GM19438 (cell line): ENCODE measurements at regions not wholly inside any gene's neighbourhood (a gene's known extent, or its start where the extent isn't known, plus 50 kb on each side); places are given as distances from the start of the nearest gene placed in this dataset.

ENCODE experiments used
- ATAC-seq: cut with Tn5 transposase; IDR thresholded peaks from one replicate; pipeline ENCODE4 v1.9.1; 2021; ENCODE audit warnings: low read depth; ENCODE audit not compliant: unreplicated experiment

DNA sequence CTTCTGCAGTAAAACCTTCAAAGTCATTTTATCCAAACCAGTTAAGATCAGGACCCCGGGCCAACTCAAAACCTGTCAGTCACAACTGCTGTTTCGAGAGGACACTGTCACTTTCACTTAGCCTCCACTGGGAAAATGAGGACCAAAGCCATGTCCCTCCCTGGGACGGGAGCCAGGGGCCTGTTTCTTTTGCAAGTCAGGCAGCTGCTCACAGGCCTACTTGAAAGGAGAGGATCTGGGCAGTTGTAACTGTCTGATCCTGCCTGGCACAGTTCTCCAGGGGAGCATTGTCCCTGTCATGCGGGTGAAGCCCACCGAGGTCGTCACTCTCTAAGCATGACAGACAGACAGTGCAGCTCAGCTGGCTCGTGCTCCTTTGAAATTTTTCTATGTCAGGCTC lies 276.2 kb downstream of the NPIPA8 start:
- no peak for ATAC-seq

DNA sequence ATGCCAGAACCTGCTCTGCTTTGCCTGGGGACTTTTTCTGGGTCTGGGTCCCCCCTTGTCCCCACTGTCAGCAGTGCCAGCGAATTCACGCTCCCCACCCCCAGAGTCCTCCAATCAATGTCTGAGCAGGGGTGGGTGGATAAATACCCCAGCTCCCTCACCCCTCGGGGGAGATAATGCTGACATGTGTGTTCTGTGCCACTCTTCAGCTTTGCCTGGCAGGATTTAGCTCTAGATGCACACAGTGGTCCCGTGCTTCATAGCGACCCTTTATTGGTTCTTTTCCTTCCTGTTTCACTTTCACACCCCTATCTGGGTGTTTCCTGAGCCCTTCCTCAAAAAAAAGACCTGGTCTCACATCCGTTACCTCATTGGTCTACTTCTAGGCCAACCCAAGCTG lies 277.0 kb downstream of the NPIPA8 start:
- no peak for ATAC-seq

DNA sequence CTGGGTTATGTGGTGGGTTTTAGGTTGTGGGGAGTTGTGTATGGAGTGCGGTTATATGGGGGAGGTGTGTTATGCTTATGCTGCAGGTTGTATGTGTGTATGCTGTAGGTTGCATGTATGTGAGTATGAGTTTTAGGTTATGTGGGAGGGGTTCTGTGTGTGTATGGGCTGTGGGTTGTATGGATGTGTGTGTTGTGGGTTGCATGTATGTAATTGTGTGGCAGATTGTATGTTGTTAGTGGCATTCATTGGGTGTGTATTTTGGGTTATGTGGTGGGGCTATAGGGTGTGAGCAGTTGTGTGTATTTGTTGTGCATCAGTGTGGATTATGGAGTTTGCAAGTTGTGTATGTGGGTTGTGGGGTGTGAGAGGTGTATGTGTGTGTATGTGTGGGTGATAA lies 277.4 kb downstream of the NPIPA8 start:
- ATAC-seq = no peak

DNA sequence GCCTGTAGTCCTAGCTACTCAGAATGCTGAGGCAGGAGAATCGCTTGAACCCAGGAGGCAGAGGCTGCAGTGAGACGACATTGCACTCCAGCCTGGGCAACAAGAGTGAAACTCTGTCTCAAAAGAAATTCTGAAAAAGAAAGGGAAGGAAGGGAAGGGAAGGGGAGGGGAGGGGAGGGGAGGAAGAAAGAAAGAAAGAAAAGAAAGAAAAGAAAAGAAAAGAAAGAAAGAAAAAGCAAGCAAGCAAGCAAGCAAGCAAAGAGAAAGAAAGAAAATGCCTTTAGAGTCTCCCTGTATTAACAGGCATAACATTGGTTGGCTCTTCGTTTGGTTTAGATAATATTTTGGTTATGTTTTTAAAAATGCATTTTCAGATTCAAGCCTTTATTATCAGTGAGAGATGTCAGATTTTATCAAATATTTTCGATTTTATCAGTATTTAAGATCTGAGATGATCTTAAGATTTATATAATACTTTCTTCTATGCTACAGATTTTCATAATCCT lies 281.1 kb downstream of the NPIPA8 start:
- ATAC-seq = no peak

DNA sequence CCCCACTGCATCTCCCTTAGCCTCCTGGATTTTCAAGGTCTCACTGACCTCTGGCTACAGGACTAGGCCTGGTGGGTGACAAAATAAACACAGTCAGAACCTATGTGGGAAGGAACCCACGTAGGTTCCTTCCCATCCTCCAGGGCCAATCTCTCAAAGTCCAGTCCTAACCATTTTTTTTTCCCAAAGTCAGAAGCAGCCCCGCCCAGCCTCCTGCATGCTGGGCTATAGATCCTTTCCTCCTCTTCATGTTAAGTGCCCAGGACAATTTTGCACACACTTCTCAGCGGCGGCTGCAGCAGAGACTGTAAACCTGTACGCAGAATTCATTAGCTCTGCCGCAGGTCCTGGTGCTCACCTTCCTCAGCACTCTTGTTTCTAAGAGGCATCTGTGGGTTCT lies 285.8 kb downstream of the NPIPA8 start:
- ATAC-seq = no peak

DNA sequence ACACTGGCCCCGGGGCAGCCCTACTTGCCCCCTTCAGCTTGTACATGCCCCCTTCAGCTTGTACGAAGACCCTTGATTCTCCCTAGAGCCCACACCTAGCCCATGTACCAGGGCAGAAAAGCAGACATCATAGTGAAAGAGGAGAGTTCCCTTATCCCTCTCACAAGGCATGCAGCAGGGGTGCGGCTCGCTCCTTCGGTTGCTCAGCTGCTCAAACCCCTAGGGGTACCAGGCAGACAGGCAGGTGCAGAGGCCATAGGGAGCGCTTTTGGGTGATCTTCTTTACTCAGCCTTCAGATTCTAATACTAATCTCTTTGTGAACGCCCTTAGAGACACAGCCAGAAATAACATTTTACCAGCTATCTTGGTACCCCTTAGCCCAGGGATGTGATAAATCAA lies 286.3 kb downstream of the NPIPA8 start:
- no peak for ATAC-seq

DNA sequence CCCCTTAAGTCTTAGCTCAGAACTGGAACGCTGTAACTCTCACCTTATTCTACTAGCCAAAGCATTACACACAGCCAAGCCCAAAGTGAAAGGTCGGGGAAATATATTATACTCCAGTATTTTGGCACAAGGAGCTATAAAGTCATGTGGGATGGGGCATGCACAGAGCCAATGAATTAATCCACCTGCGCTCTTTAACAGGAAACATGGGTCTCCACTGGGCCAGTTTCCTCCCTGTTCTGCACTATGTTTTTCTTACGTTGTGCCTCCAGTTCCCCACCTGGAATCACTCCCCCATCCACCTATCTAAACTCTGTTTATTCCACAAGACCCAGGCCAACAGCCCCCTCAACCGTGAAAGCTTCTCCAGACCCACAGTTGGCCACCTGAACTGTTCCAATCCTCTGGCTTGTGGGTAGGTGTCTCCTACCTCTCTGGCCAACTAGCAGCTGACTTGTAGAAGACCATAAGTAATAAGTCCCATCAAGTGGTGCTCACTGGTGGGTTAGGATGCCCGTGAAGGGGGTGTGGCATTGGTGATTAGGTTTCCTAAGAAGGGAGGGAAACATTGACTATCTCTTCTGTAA lies 286.9 kb downstream of the NPIPA8 start:
- no peak for ATAC-seq

DNA sequence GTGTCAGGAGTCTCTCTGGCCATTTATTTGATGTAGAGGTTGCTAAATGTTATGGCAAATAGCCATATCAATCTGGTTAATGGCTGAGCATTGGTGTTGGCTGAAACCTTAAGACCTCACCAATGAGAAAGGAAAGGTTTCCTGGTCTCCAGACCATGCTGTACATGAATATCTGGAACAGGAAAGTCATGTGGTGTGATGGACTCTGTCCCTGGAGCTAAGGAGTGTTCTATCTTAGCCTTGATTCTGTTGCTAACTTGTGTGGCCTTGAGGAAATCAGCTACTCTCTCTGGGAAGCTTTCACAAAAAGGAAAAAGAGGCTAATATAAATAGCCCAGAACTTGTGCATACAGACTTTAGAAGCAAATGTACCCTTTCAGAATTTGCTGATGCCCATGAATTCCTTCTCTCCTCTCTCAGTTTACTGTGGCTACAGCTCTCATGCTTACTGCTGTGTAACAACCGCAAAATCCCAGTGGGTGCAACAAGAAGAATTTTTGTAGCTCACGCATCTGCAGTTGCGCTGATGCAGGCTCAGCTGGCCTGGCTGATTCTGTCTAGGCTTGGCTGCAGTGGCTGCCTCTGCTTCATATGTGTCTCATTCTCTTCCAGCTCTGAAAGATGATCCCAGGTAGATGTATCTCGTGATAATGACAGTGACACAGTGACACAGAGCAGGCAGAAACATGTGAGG lies 287.5 kb downstream of the NPIPA8 start:
- ATAC-seq = no peak

DNA sequence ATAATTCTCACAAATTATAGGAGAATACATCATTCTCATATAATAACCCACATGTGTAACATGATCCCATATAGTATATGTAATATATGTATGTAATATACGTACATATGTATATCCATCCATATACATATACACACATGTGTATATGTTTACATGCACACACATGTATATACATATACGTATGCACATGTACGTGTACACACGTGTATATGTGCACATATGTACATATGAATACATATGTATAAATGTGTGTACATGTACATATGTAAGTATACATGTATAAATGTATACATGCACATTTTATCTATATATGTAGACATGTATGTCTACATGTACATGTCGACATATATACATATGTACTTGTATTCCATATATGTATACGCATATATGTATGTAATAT lies 288.8 kb downstream of the NPIPA8 start:
- no peak for ATAC-seq

DNA sequence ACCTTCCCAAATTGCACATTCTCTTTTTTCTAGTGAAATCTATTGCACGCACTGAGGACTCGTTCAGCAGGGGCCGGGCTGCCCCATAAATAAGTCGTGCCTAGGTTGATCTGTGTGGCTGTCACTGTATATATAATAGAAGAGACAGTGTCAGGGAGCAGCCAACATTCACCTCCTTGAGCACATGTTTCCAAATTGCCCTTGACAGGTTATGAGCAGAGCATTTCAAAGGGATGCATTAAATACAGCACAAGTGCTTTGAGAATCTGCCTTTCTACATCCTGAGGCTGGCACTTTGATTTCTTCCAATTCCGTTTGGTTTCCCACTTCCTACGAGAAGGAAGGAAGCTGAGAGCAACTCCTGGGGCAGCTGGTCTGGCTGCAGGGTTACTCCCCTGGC lies 291.2 kb downstream of the NPIPA8 start:
- no peak for ATAC-seq

DNA sequence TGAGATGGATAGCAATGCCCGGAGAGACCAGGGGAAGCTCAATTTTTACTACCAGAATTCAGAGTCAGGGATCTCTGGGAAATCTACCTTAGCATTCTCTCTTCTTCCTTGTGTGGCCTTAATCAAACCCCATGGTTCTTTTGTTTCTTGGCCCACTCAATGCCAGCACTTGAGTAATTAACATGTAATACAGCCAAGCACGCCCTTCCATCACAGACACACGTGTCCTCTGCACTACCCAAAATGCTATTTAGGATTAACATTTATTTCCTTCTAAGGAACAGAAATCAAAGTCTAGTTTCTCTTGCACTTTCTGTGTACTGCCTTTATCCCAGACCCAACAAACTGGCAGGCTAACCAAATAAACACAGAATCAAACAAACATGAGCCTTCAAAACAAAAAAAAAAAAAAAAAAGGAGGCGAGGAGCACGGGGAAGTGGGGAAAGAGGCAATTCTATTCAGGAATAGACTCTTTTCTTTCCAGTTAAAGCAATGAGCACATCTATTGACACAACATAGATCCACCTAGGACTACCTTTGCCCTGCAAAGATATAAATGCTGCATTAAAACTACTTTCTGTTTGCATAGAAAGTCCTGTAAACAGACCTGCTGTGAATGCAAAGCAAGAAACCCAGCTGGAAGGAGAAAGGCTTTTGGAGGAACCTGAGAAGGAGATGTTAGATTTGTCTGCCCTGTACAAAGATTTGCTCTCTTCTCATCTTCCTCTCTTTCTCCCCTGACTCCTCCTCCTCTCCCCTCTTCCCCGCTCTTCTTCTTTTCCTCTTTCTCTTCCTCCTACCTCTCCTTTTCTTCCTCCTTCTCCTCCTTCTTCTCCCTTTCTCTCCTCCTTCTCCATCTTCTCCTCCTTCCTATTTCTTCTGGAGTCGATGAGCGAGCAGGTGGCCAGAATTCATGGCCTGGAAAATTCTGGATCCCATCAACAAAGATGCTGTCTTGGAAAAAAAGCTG lies 294.4 kb downstream of the NPIPA8 start:
- ATAC-seq = no peak

DNA sequence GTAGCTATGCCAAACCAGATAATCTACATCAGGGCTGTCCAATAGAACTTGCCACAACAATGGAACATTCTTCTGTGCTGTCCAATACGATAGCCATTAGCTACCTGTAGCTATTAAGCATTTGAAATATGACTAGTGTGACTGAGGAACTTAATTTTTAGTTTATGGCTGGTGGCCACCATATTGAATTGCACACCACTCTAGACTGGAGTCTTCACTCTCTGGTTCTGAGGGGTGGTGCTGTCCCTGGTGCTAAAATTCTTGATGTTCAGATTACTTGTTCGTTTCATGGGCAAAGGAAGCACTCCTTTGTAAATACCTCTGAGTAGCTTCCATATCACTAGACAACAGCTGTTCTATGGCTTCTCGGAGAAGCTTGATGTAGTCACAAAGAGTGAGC lies 296.6 kb downstream of the NPIPA8 start:
- no peak for ATAC-seq

DNA sequence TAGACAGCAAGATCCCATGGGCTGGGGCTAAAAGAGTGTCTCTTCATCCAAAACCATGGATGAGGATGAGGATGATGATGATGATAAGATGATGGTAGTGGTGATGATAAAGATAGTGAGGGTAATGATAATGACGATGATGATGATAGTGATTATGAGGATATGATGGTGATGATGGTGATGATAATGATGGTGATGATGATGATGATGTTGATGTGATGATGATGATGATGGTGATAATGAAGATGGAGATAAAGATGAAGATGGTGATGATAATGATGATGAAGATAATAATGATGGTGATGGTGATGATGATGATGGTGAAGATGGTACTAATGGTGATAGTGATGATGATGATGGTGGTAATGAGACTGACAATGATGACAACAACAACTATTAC lies 299.5 kb downstream of the NPIPA8 start:
- ATAC-seq = no peak

DNA sequence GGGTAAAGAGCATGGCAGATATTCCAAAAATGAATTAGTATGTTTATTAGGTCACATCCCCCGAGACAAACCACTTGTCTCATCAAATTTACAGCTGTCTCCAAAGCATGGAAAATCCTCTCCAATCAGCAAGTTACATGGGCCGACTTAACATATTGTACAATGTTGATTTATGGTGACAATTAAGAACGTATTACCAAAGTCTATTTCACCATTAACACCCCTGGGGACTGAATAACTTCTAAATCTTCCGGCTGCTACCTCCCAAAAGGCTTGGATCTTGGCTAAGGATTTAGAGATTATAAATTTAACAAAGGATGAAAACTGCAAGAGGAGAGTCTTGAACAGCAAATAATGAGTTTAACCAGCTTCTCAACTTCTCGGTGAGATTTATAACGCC lies 311.9 kb downstream of the NPIPA8 start:
- ATAC-seq = no peak

DNA sequence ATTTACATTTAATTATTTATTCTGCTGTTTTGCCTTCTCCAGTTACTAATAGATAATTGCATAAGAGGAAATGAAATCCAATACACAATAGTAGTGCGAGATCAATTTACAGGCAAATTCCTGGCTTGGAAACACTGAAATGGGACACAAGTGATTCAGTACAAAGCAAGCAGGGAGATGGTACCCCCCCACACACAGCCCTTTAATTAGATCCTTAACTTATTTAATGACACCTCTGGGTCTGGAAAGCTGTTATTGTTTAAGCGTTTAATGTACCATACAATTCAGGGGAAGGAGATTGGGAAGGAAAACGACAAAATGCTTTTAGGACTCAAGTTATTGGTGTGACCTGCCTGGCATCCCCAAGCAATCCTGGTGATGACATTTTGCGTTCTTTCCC lies 318.2 kb downstream of the NPIPA8 start:
- ATAC-seq = no peak

DNA sequence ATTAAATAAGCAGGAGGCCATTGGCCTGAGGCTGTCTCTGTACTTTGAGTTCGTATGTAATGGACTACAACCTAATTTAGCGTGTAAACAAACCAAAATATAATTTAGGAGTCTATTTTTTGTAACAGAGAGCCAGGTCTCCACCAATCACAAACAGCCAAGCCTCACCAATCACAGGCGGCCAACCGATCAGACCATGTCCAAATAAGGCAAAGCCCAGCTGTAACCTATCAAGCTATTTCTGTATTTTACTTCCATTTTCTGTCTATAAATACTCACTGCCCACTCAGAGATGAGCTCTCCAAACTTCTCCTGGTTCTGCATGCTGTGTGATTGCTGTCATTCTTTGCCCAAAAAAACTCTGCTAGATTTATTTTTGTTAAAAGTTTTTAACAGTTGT lies 322.7 kb downstream of the NPIPA8 start:
- ATAC-seq = no peak

DNA sequence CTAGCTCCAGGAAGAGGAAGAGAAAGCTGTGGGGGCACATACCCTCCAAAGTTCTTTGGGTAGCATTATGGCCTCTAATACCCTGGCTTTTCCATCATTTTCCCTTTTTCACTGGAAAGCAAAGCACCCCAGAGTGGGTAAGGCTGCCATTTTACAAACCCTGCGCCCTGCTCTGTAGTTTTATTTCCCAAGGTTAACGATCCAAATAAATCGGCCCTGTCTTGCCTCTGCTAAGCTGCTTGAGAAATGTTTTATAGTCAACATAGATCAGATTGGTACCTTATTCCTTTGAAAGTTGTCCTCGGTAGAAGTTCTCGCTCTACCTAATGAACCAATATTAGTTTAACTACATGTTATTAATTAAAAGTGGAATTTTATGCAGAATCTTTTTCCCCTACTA lies 328.2 kb downstream of the NPIPA8 start:
- ATAC-seq = no peak

DNA sequence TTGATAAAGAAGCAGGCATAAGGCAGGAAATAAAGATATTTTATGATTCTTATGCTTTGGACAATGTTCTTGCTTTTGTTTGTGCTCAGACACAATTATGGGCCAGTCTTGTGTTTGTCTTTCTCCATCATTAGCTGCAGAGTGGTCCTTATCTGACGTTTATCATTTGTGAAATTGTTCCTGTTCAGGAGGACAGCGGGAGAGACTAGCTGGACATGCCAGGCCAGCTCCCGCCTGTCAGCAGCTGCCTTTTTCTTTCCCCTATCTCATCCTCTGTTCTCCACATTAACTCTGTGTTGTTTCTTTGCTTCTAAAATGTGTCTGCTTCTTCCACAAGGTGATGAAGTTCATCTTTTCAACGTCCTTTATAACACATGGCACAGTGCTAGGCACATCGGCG lies 333.5 kb downstream of the NPIPA8 start:
- ATAC-seq = no peak

DNA sequence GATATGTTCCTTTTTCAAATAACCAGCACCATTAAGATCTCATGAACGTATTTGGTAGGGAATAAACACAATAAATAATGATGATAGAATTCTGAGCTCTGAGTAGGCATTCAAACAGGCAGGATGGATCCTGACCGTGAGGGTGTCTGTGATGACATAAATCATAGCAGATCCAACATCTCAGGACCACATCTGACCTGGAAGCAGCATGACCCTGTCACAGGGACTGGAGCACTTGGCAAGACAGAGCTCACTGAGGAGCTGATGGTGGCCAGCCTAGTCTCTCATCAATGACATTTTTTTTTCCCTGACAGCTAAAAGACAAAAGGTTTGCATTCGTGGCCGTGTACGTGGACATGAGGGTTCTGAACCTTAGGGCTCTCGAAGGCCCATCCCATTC lies 337.5 kb downstream of the NPIPA8 start:
- ATAC-seq = no peak

DNA sequence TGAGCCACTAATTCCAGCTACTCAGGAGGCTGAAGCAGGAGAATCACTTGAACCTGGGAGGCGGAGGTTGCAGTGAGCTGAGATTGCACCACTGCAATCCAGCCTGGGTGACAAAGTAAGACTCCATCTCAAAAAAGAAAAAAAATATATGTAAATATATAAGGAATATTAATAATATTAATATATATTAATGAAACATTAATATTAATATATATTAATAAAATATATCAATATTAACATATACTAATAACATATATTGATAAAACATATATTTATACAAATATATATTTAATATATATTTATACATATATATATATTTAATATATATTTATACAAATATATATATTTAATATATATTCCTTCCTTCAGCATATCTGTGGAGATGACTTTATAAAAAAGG lies 338.0 kb downstream of the NPIPA8 start:
- no peak for ATAC-seq

DNA sequence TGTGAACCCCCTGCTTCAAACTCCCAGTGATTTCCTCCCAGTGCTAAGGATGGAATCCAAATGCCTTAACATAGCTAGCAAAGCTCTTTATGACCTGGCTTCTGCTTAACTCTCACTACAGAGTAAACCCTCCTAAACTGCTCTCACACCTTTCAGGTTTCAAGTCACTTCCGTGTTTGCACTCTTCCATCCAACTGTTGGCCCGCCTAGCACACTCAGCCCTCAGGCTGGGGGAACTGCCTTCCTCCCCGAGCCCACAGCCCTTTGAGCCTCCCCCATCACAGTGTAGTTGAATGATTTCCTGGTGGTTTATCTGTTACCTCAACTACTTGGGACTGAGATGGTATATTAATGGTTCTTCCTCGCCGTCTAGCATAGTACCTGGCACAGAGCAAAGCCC lies 342.5 kb downstream of the NPIPA8 start:
- ATAC-seq = no peak
